HepG2 (cell line): ENCODE measurements at regions not wholly inside any gene's neighbourhood (a gene's known extent, or its start where the extent isn't known, plus 50 kb on each side); places are given as distances from the start of the nearest gene placed in this dataset.

Experiments
- EED ChIP-seq: sonication (generic); formaldehyde crosslinking; IDR thresholded peaks from 2 replicates; pipeline ENCODE4 v1.5.0; 2020; ENCODE audit warnings: mild to moderate bottlenecking, missing genetic modification reagents
- EZH2 ChIP-seq: conservative IDR thresholded peaks from 2 replicates; pipeline ENCODE4 v1.6.1; 2012; ENCODE audit warnings: mild to moderate bottlenecking, low read depth, low read length, moderate library complexity
- SKI ChIP-seq: fragments of 450-650 bp; IDR thresholded peaks from one replicate; pipeline ENCODE4 v1.6.1; 2018; ENCODE audit warnings: mild to moderate bottlenecking; ENCODE audit not compliant: partially characterized antibody
- SMYD3 ChIP-seq: sonication (generic); formaldehyde crosslinking; IDR thresholded peaks from 2 replicates; pipeline ENCODE4 v1.8.1; 2023; ENCODE audit warnings: mild to moderate bottlenecking, missing genetic modification reagents
- SOX6 ChIP-seq, 2 experiments: fragments of 450-650 bp in 1 of 2; sonication (generic) in 1 of 2; formaldehyde crosslinking in 1 of 2; IDR thresholded peaks; 2 replicates each; pipeline versions ENCODE4 v1.4.0 to v1.6.1; 2017 to 2020; ENCODE audit warnings: antibody characterized with exemption in 1 of 2, mild to moderate bottlenecking in 1 of 2, missing genetic modification reagents in 1 of 2
- TMF1 ChIP-seq: sonication (generic); formaldehyde crosslinking; IDR thresholded peaks from 2 replicates; pipeline ENCODE4 v1.8.1; 2022; ENCODE audit warnings: low read depth, missing genetic modification reagents
- ZNF124 ChIP-seq: sonication (generic); formaldehyde crosslinking; IDR thresholded peaks from 2 replicates; pipeline ENCODE4 v1.4.0; 2020; ENCODE audit warnings: missing genetic modification reagents
- ZNF33B ChIP-seq: sonication (generic); formaldehyde crosslinking; IDR thresholded peaks from 2 replicates; pipeline ENCODE4 v1.5.1; 2020; ENCODE audit warnings: mild to moderate bottlenecking, missing genetic modification reagents
- TF ChIP-seq, protein P1 (sequence below): sonication (generic); formaldehyde crosslinking; IDR thresholded peaks from 2 replicates; pipeline ENCODE4 v1.8.1; 2022; ENCODE audit warnings: low read depth, mild to moderate bottlenecking, missing genetic modification reagents
- TF ChIP-seq, protein P2 (sequence below): sonication (generic); formaldehyde crosslinking; IDR thresholded peaks from 2 replicates; pipeline ENCODE4 v1.5.0; 2020; ENCODE audit warnings: mild to moderate bottlenecking, missing genetic modification reagents, moderate library complexity
- TF ChIP-seq, protein P3 (sequence below): IDR thresholded peaks from 2 replicates; pipeline ENCODE4 v1.6.1; 2016; ENCODE audit warnings: control low read depth
- TF ChIP-seq, protein P4 (sequence below): sonication (generic); formaldehyde crosslinking; IDR thresholded peaks from 2 replicates; pipeline ENCODE4 v1.8.0; 2022; ENCODE audit warnings: mild to moderate bottlenecking, missing genetic modification reagents, moderate library complexity
- TF ChIP-seq, protein P5 (sequence below), 2 experiments: fragments of 450-650 bp in 1 of 2; sonication (generic) in 1 of 2; formaldehyde crosslinking; IDR thresholded peaks; 2 replicates each; pipeline versions ENCODE4 v1.5.0 to v1.8.0; 2020 to 2022; ENCODE audit warnings: mild to moderate bottlenecking in 1 of 2, missing genetic modification reagents in 1 of 2

DNA sequence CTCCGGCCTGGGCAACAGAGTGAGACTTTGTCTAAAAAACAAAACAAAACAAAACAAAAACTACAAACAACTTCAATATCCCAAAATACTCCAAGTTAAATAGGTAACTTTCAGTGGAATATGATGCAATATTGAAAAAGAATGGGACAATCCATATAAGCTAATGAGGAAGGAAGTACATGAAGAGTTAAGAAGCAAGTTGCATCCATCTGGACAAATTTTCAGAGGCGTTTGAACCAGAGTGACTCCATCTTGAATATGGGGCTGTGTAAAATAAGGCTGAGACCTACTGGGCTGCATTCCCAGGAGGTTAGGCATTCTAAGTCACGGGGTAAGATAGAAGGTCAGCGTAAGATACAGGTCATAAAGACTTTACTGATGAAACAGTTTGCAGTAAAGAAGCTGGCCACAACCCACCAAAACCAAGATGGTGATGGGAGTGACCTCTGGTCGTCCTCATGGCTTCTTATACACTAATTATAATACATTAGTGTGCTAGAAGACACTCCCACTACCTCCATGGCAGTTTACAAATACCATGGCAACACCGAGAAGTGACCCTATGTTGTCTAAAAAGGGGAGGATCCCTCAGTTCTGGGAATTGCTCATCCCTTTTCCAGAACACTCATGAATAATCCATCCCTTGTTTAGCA lies 58.1 kb upstream of the LCTL start:
- TF ChIP-seq, protein P1, sequence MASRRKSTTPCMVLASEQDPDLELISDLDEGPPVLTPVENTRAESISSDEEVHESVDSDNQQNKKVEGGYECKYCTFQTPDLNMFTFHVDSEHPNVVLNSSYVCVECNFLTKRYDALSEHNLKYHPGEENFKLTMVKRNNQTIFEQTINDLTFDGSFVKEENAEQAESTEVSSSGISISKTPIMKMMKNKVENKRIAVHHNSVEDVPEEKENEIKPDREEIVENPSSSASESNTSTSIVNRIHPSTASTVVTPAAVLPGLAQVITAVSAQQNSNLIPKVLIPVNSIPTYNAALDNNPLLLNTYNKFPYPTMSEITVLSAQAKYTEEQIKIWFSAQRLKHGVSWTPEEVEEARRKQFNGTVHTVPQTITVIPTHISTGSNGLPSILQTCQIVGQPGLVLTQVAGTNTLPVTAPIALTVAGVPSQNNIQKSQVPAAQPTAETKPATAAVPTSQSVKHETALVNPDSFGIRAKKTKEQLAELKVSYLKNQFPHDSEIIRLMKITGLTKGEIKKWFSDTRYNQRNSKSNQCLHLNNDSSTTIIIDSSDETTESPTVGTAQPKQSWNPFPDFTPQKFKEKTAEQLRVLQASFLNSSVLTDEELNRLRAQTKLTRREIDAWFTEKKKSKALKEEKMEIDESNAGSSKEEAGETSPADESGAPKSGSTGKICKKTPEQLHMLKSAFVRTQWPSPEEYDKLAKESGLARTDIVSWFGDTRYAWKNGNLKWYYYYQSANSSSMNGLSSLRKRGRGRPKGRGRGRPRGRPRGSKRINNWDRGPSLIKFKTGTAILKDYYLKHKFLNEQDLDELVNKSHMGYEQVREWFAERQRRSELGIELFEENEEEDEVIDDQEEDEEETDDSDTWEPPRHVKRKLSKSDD (CRISPR knock-in tag): no peak
- TF ChIP-seq, protein P2, sequence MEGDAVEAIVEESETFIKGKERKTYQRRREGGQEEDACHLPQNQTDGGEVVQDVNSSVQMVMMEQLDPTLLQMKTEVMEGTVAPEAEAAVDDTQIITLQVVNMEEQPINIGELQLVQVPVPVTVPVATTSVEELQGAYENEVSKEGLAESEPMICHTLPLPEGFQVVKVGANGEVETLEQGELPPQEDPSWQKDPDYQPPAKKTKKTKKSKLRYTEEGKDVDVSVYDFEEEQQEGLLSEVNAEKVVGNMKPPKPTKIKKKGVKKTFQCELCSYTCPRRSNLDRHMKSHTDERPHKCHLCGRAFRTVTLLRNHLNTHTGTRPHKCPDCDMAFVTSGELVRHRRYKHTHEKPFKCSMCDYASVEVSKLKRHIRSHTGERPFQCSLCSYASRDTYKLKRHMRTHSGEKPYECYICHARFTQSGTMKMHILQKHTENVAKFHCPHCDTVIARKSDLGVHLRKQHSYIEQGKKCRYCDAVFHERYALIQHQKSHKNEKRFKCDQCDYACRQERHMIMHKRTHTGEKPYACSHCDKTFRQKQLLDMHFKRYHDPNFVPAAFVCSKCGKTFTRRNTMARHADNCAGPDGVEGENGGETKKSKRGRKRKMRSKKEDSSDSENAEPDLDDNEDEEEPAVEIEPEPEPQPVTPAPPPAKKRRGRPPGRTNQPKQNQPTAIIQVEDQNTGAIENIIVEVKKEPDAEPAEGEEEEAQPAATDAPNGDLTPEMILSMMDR: no peak
- TF ChIP-seq, protein P3, sequence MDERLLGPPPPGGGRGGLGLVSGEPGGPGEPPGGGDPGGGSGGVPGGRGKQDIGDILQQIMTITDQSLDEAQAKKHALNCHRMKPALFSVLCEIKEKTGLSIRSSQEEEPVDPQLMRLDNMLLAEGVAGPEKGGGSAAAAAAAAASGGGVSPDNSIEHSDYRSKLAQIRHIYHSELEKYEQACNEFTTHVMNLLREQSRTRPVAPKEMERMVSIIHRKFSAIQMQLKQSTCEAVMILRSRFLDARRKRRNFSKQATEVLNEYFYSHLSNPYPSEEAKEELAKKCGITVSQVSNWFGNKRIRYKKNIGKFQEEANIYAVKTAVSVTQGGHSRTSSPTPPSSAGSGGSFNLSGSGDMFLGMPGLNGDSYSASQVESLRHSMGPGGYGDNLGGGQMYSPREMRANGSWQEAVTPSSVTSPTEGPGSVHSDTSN (CRISPR knock-in tag): no peak
- TF ChIP-seq EZH2 (no peak), ZNF33B (CRISPR knock-in tag) (no peak), EED (no peak), TMF1 (no peak), SOX6 (IDR thresholded peaks at IDR 0.05) (no peak), SOX6 (CRISPR knock-in tag; IDR thresholded peaks at IDR 0.05) (no peak), SMYD3 (CRISPR knock-in tag) (no peak), ZNF124 (CRISPR knock-in tag) (no peak), SKI (no peak)
- TF ChIP-seq, protein P4, sequence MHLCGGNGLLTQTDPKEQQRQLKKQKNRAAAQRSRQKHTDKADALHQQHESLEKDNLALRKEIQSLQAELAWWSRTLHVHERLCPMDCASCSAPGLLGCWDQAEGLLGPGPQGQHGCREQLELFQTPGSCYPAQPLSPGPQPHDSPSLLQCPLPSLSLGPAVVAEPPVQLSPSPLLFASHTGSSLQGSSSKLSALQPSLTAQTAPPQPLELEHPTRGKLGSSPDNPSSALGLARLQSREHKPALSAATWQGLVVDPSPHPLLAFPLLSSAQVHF (CRISPR knock-in tag): no peak
- TF ChIP-seq, protein P5, sequence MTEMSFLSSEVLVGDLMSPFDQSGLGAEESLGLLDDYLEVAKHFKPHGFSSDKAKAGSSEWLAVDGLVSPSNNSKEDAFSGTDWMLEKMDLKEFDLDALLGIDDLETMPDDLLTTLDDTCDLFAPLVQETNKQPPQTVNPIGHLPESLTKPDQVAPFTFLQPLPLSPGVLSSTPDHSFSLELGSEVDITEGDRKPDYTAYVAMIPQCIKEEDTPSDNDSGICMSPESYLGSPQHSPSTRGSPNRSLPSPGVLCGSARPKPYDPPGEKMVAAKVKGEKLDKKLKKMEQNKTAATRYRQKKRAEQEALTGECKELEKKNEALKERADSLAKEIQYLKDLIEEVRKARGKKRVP (CRISPR knock-in tag; IDR thresholded peaks at IDR 0.05): no peak
